Calu3 (cell line): ENCODE measurements at regions not wholly inside any gene's neighbourhood (a gene's known extent, or its start where the extent isn't known, plus 50 kb on each side); places are given as distances from the start of the nearest gene placed in this dataset.

Experiments
- BruUV-seq: library from RNA; stranded (reverse); fragments of 400-500 nt; replicated peaks from 2 replicates; lab custom pipeline; 2021; lab: Mats Ljungman, UMichigan
- CTCF ChIA-PET: fragments of 300-600 bp; sonication (Branson Sonifier 250); formaldehyde crosslinking; loops from one replicate; lab custom pipeline; 2022; ENCODE audit warnings: antibody characterized with exemption; lab: Charles Lee
- DNase-seq: peaks from one replicate; pipeline ENCODE4 v3.0.0; 2022
- H3K27ac Mint-ChIP-seq: one replicate; pipeline ENCODE4 v1.8.0; 2022; ENCODE audit warnings: mixed read lengths; ENCODE audit not compliant: unreplicated experiment
- H3K27me3 Mint-ChIP-seq: one replicate; pipeline ENCODE4 v1.8.0; 2022; ENCODE audit warnings: mixed read lengths; ENCODE audit not compliant: unreplicated experiment
- H3K36me3 Mint-ChIP-seq: one replicate; pipeline ENCODE4 v1.8.0; 2022; ENCODE audit warnings: mild to moderate bottlenecking, moderate library complexity, mixed read lengths; ENCODE audit not compliant: insufficient read depth, unreplicated experiment
- H3K4me1 Mint-ChIP-seq: one replicate; pipeline ENCODE4 v1.8.0; 2022; ENCODE audit warnings: mild to moderate bottlenecking, low read depth, mixed read lengths; ENCODE audit not compliant: unreplicated experiment
- H3K4me3 Mint-ChIP-seq: one replicate; pipeline ENCODE4 v1.8.0; 2022; ENCODE audit warnings: mild to moderate bottlenecking, low read depth, moderate library complexity, mixed read lengths; ENCODE audit not compliant: unreplicated experiment
- H3K9me3 Mint-ChIP-seq: one replicate; pipeline ENCODE4 v1.8.0; 2022; ENCODE audit warnings: low read depth, mixed read lengths; ENCODE audit not compliant: unreplicated experiment
- intact Hi-C: fragments of 100-400 bp; cut with micrococcal nuclease; formaldehyde crosslinking; loops from one replicate; pipeline ENCODE4 v1.10.0; 2022; ENCODE audit not compliant: unreplicated experiment
- TF ChIP-seq, protein P1 (sequence below): fragments of 200-600 bp; IDR thresholded peaks from one replicate; pipeline ENCODE4 v1.8.0; 2022; ENCODE audit warnings: antibody characterized with exemption; ENCODE audit not compliant: unreplicated experiment

DNA sequence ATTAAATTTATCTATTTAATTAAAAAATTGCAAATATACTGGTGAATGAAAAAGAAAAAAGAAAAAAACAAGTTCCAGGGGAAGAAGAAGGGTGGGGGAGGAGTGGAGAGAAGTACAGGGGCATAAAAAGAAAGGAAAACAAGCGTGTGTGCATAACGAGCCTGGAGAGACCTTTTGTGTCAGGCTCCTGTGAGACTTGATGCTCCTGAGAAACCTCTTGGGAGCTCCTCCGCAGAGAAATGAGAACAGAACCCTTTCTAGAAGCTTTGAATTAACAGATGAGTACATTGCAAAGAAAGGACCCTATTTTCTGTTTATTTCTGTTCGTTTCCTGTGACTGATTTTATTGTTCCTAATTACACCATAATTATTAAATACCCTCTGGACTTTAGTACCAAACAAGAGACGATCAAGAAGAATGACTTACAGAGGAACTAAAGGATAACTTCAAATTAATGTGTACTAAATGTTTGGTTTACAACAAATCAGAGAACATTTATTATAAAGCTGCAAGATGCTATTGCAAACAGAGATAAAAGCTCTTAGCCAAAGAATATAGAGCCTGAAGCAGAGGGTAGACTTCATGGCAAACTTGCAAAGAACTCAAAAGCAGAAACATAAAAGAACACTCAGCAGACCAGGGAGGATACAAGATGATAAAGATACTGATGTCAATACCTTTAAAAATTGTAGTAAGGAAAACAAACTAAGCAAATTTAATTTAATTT lies 74.7 kb downstream of the DPPA2 start:
- Mint-ChIP-seq H3K4me1 (no peaks in the 10 kb centered on the region), H3K36me3 (no peaks in the 10 kb centered on the region), H3K4me3 (no peak overlapping the region), H3K27me3 (no peaks in the 10 kb centered on the region), H3K27ac (no peak overlapping the region), H3K9me3 (no peaks in the 10 kb centered on the region)
- TF ChIP-seq, protein P1, sequence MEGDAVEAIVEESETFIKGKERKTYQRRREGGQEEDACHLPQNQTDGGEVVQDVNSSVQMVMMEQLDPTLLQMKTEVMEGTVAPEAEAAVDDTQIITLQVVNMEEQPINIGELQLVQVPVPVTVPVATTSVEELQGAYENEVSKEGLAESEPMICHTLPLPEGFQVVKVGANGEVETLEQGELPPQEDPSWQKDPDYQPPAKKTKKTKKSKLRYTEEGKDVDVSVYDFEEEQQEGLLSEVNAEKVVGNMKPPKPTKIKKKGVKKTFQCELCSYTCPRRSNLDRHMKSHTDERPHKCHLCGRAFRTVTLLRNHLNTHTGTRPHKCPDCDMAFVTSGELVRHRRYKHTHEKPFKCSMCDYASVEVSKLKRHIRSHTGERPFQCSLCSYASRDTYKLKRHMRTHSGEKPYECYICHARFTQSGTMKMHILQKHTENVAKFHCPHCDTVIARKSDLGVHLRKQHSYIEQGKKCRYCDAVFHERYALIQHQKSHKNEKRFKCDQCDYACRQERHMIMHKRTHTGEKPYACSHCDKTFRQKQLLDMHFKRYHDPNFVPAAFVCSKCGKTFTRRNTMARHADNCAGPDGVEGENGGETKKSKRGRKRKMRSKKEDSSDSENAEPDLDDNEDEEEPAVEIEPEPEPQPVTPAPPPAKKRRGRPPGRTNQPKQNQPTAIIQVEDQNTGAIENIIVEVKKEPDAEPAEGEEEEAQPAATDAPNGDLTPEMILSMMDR: no peak
- DNase-seq: no peak
- CTCF ChIA-PET: no interaction called here
- no TSS peak for BruUV-seq
- intact Hi-C loops: no loop called here

DNA sequence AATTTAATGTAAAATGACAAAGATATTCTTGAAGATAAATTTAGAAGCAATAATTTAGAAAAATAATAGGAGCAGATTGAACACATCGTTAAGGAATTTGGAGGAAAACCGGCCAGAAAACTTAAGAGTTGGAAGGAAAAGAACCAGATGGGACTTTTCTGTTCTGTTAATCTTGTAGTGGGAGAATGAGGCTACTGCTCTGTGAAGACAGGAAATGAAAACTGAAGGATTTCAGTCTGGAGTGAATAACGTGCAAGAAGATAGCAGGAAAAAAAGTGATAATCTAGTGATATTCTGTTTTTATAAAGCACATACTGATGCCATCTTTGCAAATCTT lies 74.2 kb downstream of the DPPA2 start:
- CTCF ChIA-PET: no interaction called here
- H3K36me3 Mint-ChIP-seq: no peaks in the 10 kb centered on the region
- H3K27ac Mint-ChIP-seq: no peak overlapping the region
- H3K9me3 Mint-ChIP-seq: no peaks in the 10 kb centered on the region
- H3K27me3 Mint-ChIP-seq: no peaks in the 10 kb centered on the region
- no peak overlapping the region for H3K4me3 Mint-ChIP-seq
- H3K4me1 Mint-ChIP-seq: no peaks in the 10 kb centered on the region
- TF ChIP-seq, protein P1: no peak
- BruUV-seq: no TSS peak
- intact Hi-C loops: no loop called here
- DNase-seq: no peak
